ENCODE measurements at regions not wholly inside any gene's neighbourhood (a gene's known extent, or its start where the extent isn't known, plus 50 kb on each side); places are given as distances from the start of the nearest gene placed in this dataset.

DNA sequence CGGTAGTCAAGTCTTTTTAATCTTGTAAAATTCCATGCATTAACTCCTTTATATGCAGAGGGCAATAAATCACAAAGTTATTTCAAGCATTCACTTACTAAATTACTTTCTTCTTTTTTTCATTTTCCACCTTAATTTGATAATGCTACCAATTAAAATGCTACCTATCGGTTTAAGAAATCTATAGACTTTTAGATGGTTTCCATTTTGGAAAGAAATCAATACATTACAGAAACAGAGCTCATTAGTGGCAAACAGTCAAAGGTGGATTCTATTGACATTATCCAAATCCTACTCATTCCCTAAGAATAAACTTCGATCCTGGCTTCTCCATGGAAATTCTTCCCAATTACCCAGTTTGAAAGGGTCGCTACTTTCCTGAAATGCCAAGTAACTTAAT is 176.5 kb downstream of the MREG start:
- TF ChIP-seq EZH2 (IDR thresholded peaks at IDR 0.05; ENCODE audit: borderline replicate concordance, low read length), result no peak
- TF ChIP-seq, protein P1, sequence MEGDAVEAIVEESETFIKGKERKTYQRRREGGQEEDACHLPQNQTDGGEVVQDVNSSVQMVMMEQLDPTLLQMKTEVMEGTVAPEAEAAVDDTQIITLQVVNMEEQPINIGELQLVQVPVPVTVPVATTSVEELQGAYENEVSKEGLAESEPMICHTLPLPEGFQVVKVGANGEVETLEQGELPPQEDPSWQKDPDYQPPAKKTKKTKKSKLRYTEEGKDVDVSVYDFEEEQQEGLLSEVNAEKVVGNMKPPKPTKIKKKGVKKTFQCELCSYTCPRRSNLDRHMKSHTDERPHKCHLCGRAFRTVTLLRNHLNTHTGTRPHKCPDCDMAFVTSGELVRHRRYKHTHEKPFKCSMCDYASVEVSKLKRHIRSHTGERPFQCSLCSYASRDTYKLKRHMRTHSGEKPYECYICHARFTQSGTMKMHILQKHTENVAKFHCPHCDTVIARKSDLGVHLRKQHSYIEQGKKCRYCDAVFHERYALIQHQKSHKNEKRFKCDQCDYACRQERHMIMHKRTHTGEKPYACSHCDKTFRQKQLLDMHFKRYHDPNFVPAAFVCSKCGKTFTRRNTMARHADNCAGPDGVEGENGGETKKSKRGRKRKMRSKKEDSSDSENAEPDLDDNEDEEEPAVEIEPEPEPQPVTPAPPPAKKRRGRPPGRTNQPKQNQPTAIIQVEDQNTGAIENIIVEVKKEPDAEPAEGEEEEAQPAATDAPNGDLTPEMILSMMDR (IDR thresholded peaks at IDR 0.05; ENCODE audit: low read length), result no peak
